ENCODE measurements at regions not wholly inside any gene's neighbourhood (a gene's known extent, or its start where the extent isn't known, plus 50 kb on each side); places are given as distances from the start of the nearest gene placed in this dataset.

DNA sequence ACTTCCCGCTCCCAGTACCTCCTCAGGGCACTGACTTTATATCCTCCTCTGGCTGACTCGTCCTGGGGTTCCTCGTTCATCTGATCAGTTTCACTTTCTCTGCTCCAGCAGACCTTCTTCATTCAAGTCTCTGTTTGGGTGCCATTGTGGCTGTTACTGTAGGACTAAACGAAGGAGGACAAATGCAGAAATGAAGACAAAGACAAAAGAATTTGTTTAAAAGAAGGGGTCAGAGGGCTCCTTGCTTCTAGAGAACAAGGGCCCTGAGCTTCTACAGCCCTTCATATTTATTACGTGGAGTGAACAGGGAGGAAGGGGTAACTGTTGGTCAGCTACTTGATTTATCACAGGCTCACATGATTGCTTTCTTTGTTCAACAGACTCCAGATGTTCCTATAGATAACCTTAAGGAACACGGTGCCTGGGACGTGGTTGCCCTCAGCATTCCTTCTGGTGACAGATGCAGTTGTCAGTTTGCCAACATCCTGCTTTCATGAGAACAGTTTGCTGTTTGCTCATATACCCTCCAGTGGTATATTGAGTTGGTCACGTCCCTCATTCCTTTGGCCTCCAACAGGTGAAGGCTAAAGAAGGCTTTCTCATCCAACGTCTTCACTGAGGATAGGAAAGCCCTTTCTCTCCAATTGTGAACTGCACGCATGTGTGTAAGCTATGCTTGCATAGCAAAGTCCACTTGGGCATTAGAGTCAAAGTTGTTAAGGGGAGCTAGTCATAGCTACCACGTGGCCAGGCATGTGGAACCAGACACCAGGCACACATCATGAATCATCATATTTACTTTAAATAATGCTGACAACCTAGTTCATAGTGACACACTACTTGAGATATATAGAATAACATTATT is 69.1 kb upstream of the BTN3A2 start:
- Histone ChIP-seq H3K36me3 (ENCODE audit: control insufficient read depth in 1 of 2, insufficient read depth in 2 of 2, low read length in 2 of 2) (no peaks in the 10 kb centered on the region), H3K4me1 (ENCODE audit: control insufficient read depth in 1 of 2, insufficient read depth in 2 of 2, low read length in 2 of 2) (no peaks in the 10 kb centered on the region), H3K18ac (ENCODE audit: low read length) (no peak overlapping the region), H3K4me3 (ENCODE audit: low read depth, low read length) (no peak overlapping the region), H4K91ac (ENCODE audit: low read depth, low read length) (no peak overlapping the region), H3K23ac (ENCODE audit: low read length) (no peak overlapping the region), H3K9me3 (ENCODE audit: insufficient read depth, low read depth, low read length) (no peaks in the 10 kb centered on the region), H3K9ac (ENCODE audit: low read length) (no peak overlapping the region), H3K4ac (ENCODE audit: low read depth, low read length) (no peak overlapping the region), H3K4me2 (ENCODE audit: low read length) (peak overlapping the region; percentile 14), H3K27me3 (ENCODE audit: insufficient read depth, low read length) (no peaks in the 10 kb centered on the region), H3K79me2 (ENCODE audit: control insufficient read depth, insufficient read depth, low read length, poor library complexity) (no peaks in the 10 kb centered on the region), H4K12ac (ENCODE audit: low read depth, low read length) (no peak overlapping the region), H2BK12ac (ENCODE audit: low read length) (no peak overlapping the region), H3K79me1 (ENCODE audit: low read length) (no peaks in the 10 kb centered on the region), H2BK5ac (ENCODE audit: low read depth, low read length, poor library complexity) (no peak overlapping the region), H2BK120ac (ENCODE audit: insufficient read depth, low read length, poor library complexity) (no peak overlapping the region), H2AK5ac (ENCODE audit: low read length) (no peak overlapping the region), H2AFZ (ENCODE audit: insufficient read depth, low read length, poor library complexity) (no peak overlapping the region), H3K14ac (ENCODE audit: low read length) (no peak overlapping the region), H3K27ac (ENCODE audit: low read depth, low read length) (no peak overlapping the region), H4K8ac (ENCODE audit: low read depth, low read length) (no peak overlapping the region)
- WGBS (ENCODE audit: extremely low coverage, insufficient coverage, insufficient read length) = no CpG with 5 or more reads among the region's 11 CpGs
- peak; percentile 85 to 87 for DNase-seq

DNA sequence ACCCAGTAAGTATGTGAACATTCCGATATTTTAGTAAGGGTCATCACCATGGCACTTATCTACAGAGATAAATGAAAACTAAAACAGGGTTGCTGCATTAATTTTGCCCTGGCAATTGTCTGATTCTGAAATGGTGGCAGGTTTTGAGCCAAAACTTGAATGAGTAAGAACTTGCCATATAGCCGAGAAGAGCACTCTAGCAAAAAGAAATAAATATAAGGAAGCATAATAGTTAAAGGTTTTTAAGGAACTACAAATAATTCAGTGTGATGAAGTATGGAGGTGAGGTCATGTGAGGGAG is 68.5 kb upstream of the BTN3A2 start:
- H3K79me1 ChIP-seq (ENCODE audit: low read length) = no peaks in the 10 kb centered on the region
- no peaks in the 10 kb centered on the region for H3K9me3 ChIP-seq (ENCODE audit: insufficient read depth, low read depth, low read length)
- no peak overlapping the region for H2BK120ac ChIP-seq (ENCODE audit: insufficient read depth, low read length, poor library complexity)
- no peak overlapping the region for H4K8ac ChIP-seq (ENCODE audit: low read depth, low read length)
- no peak overlapping the region for H2BK5ac ChIP-seq (ENCODE audit: low read depth, low read length, poor library complexity)
- H2AK5ac ChIP-seq (ENCODE audit: low read length) = no peak overlapping the region
- no peak overlapping the region for H2BK12ac ChIP-seq (ENCODE audit: low read length)
- no peak for DNase-seq
- H3K18ac ChIP-seq (ENCODE audit: low read length) = no peak overlapping the region
- no peaks in the 10 kb centered on the region for H3K4me1 ChIP-seq (ENCODE audit: control insufficient read depth in 1 of 2, insufficient read depth in 2 of 2, low read length in 2 of 2)
- H3K4me2 ChIP-seq (ENCODE audit: low read length) = no peak overlapping the region
- no peaks in the 10 kb centered on the region for H3K79me2 ChIP-seq (ENCODE audit: control insufficient read depth, insufficient read depth, low read length, poor library complexity)
- H2AFZ ChIP-seq (ENCODE audit: insufficient read depth, low read length, poor library complexity) = no peak overlapping the region
- H3K4ac ChIP-seq (ENCODE audit: low read depth, low read length) = no peak overlapping the region
- no peak overlapping the region for H3K23ac ChIP-seq (ENCODE audit: low read length)
- H4K91ac ChIP-seq (ENCODE audit: low read depth, low read length) = no peak overlapping the region
- H3K36me3 ChIP-seq (ENCODE audit: control insufficient read depth in 1 of 2, insufficient read depth in 2 of 2, low read length in 2 of 2) = no peaks in the 10 kb centered on the region
- H4K12ac ChIP-seq (ENCODE audit: low read depth, low read length) = no peak overlapping the region
- H3K14ac ChIP-seq (ENCODE audit: low read length) = no peak overlapping the region
- H3K27ac ChIP-seq (ENCODE audit: low read depth, low read length) = no peak overlapping the region
- no CpG with 5 or more reads among the region's 2 CpGs for WGBS (ENCODE audit: extremely low coverage, insufficient coverage, insufficient read length)
- H3K4me3 ChIP-seq (ENCODE audit: low read depth, low read length) = no peak overlapping the region
- H3K27me3 ChIP-seq (ENCODE audit: insufficient read depth, low read length) = no peaks in the 10 kb centered on the region
- H3K9ac ChIP-seq (ENCODE audit: low read length) = no peak overlapping the region

DNA sequence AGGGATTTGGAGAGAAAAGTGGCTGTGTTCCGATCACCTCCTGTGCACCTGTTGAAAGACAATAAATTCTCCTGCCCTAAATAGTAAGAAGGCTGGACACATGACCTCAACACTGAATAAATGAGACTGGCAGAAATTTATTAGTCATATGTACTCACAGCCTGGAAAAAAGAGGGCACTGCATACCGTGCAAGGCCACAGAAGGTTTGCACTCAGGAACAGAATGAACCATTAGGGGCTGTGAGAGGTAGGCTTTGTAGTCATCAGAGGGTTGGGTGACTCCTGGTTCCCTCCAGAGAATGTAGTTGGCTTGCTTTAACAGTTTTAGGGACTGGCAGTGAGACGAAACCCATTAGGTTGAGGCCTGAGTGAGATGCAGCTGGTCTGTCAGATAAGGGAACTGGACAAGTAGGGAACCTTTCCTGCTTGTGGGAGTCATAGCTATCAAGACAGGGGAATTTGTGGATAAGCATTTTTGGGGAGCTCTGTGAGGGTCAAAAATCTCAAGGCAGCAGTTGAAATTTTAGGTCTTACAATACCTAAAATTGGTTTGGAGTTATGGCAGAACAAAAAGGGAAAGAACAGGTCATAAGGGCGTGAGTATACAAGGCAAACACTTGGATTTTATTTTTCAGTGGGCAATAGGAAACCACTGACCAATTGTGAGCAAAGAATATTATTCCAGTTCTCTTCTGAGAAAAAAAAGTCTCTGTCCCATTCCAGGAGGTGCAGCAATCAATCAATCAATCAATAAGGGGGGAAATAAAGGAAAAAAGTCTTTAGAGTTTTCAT is 67.9 kb upstream of the BTN3A2 start:
- Histone ChIP-seq H4K91ac (ENCODE audit: low read depth, low read length) (no peak overlapping the region), H3K4ac (ENCODE audit: low read depth, low read length) (no peak overlapping the region), H3K4me3 (ENCODE audit: low read depth, low read length) (no peak overlapping the region), H2AK5ac (ENCODE audit: low read length) (no peak overlapping the region), H2AFZ (ENCODE audit: insufficient read depth, low read length, poor library complexity) (no peak overlapping the region), H2BK12ac (ENCODE audit: low read length) (no peak overlapping the region), H3K4me2 (ENCODE audit: low read length) (no peak overlapping the region), H3K27ac (ENCODE audit: low read depth, low read length) (no peak overlapping the region), H2BK5ac (ENCODE audit: low read depth, low read length, poor library complexity) (no peak overlapping the region), H4K12ac (ENCODE audit: low read depth, low read length) (no peak overlapping the region), H3K36me3 (ENCODE audit: control insufficient read depth in 1 of 2, insufficient read depth in 2 of 2, low read length in 2 of 2) (no peaks in the 10 kb centered on the region), H4K8ac (ENCODE audit: low read depth, low read length) (no peak overlapping the region), H3K18ac (ENCODE audit: low read length) (no peak overlapping the region), H3K9me3 (ENCODE audit: insufficient read depth, low read depth, low read length) (no peaks in the 10 kb centered on the region), H3K9ac (ENCODE audit: low read length) (no peak overlapping the region), H3K23ac (ENCODE audit: low read length) (no peak overlapping the region), H3K79me2 (ENCODE audit: control insufficient read depth, insufficient read depth, low read length, poor library complexity) (no peaks in the 10 kb centered on the region), H3K79me1 (ENCODE audit: low read length) (no peaks in the 10 kb centered on the region), H3K4me1 (ENCODE audit: control insufficient read depth in 1 of 2, insufficient read depth in 2 of 2, low read length in 2 of 2) (no peaks in the 10 kb centered on the region), H2BK120ac (ENCODE audit: insufficient read depth, low read length, poor library complexity) (no peak overlapping the region), H3K14ac (ENCODE audit: low read length) (no peak overlapping the region), H3K27me3 (ENCODE audit: insufficient read depth, low read length) (no peaks in the 10 kb centered on the region)
- WGBS (ENCODE audit: extremely low coverage, insufficient coverage, insufficient read length) = no CpG with 5 or more reads among the region's 4 CpGs
- DNase-seq = no peak

DNA sequence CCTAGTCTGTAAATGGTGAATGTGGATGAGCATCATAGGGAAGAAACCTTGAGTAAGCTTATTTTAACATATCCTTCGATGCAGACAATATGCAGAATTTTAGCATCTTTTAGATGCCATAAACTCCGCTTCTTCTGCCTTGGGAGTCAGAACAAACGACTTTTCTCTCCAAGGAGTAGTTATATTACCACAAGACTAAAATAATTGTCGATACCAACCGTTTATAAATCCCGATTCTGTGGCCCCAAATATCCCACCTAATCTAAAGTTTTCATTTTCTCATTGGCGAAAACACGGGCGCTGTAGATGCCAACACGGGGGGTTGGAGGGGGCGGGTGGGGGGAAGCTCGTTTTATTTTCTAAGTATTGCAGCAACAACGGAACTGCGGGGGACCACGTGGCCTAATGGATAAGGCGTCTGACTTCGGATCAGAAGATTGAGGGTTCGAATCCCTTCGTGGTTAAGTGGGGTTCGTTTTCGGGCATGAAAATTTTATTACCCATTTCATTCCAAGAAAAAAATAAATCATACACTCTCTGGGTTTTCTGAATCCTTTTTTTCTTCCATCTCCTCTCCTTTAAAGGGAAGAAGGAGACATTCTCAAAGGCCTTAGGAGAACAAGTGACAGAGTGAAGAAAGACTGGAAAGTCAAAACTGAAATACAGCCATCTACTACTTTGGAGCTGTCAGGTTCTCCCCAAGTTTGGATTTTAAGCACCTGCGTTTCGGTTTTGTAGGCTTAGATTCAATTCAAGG is 65.5 kb upstream of the BTN3A2 start:
- no peak for DNase-seq
- no peak overlapping the region for H3K4me3 ChIP-seq (ENCODE audit: low read depth, low read length)

More for the DNA sequence above, 65.5 kb upstream of the BTN3A2 start:
- Histone ChIP-seq H3K79me1 (ENCODE audit: low read length) (no peaks in the 10 kb centered on the region), H3K9me3 (ENCODE audit: insufficient read depth, low read depth, low read length) (no peaks in the 10 kb centered on the region), H4K12ac (ENCODE audit: low read depth, low read length) (no peak overlapping the region), H3K23ac (ENCODE audit: low read length) (no peak overlapping the region), H3K27me3 (ENCODE audit: insufficient read depth, low read length) (no peaks in the 10 kb centered on the region), H3K4me2 (ENCODE audit: low read length) (peak overlapping the region; percentile 33), H2AFZ (ENCODE audit: insufficient read depth, low read length, poor library complexity) (no peak overlapping the region), H3K18ac (ENCODE audit: low read length) (no peak overlapping the region), H3K4ac (ENCODE audit: low read depth, low read length) (no peak overlapping the region), H3K4me1 (ENCODE audit: control insufficient read depth in 1 of 2, insufficient read depth in 2 of 2, low read length in 2 of 2) (no peaks in the 10 kb centered on the region), H3K27ac (ENCODE audit: low read depth, low read length) (no peak overlapping the region), H4K91ac (ENCODE audit: low read depth, low read length) (no peak overlapping the region), H3K9ac (ENCODE audit: low read length) (no peak overlapping the region), H2BK5ac (ENCODE audit: low read depth, low read length, poor library complexity) (no peak overlapping the region), H2BK120ac (ENCODE audit: insufficient read depth, low read length, poor library complexity) (no peak overlapping the region), H3K79me2 (ENCODE audit: control insufficient read depth, insufficient read depth, low read length, poor library complexity) (no peaks in the 10 kb centered on the region), H4K8ac (ENCODE audit: low read depth, low read length) (no peak overlapping the region), H2BK12ac (ENCODE audit: low read length) (no peak overlapping the region), H3K14ac (ENCODE audit: low read length) (no peak overlapping the region), H3K36me3 (ENCODE audit: control insufficient read depth in 1 of 2, insufficient read depth in 2 of 2, low read length in 2 of 2) (no peaks in the 10 kb centered on the region), H2AK5ac (ENCODE audit: low read length) (no peak overlapping the region)
- WGBS (ENCODE audit: extremely low coverage, insufficient coverage, insufficient read length) = no CpG with 5 or more reads among the region's 23 CpGs
